ENCODE measurements at regions not wholly inside any gene's neighbourhood (a gene's known extent, or its start where the extent isn't known, plus 50 kb on each side); places are given as distances from the start of the nearest gene placed in this dataset.

DNA sequence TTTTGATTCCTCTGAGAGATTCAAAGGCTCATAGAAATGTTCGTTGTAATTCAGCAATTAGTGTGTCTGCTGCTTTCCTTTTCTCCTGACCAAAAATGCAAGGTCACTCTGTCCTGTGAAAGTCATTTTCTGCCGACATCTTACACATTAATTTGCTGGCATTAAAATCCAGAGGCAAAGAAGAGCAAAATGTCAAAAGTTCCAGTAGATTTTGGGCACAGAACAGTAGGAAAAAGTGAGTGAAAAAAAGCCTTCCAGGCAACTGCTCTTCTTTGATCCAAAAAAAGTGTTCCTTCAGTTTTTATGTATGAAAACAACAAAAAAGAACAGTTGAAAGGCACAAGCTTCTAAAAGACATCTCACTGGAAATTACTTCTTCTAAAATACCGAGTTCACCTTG is 413.8 kb downstream of the FOXO1 start:
- H3K9me1 ChIP-seq (ENCODE audit: control insufficient read depth, insufficient read depth, low read length), result no peaks in the 10 kb centered on the region
- no peak for FAIRE-seq
- no peak for ATAC-seq
- H3K27me3 ChIP-seq (ENCODE audit: control insufficient read depth in 2 of 2, insufficient read depth in 2 of 2, low read length in 2 of 2), result no peaks in the 10 kb centered on the region
- H3K4me3 ChIP-seq, result no peak overlapping the region
- in situ Hi-C loops (cut with MboI) (no loop called here), intact Hi-C loops (cut with micrococcal nuclease) (no loop called here)
- no peak for DNase-seq (ENCODE audit: extremely low read depth in 1 of 4, low spot score in 3 of 4)
- no peak overlapping the region for H3K9ac ChIP-seq (ENCODE audit: insufficient read depth in 1 of 2, low read depth in 2 of 2, low read length in 2 of 2)
- ChIA-PET CTCF (ENCODE audit: low intra/inter-chr PET ratio) (no interaction called here), POLR2A (no interaction called here)
- H3K4me1 ChIP-seq (replicated peaks in 1 of 2; ENCODE audit: control insufficient read depth in 2 of 2, insufficient read depth in 2 of 2, low read length in 2 of 2), result no peaks in the 10 kb centered on the region
- no peak overlapping the region for H2AFZ ChIP-seq (ENCODE audit: low read depth, low read length)
- H3K9me3 ChIP-seq (replicated peaks; ENCODE audit: control insufficient read depth, insufficient read depth, low read depth, low read length), result no peaks in the 10 kb centered on the region
- no peak overlapping the region for H3K4me2 ChIP-seq (ENCODE audit: insufficient read depth, low read length)
- no peak overlapping the region for H3K27ac ChIP-seq (ENCODE audit: extremely low read depth, low read depth, low read length)
- H3K36me3 ChIP-seq (ENCODE audit: control insufficient read depth, insufficient read depth, low read length), result no peaks in the 10 kb centered on the region
- no peaks in the 10 kb centered on the region for H4K20me1 ChIP-seq (replicated peaks; ENCODE audit: control insufficient read depth, insufficient read depth, low read length)
- BruUV-seq (replicated peaks), result no TSS peak
- WGBS (ENCODE audit: insufficient coverage, low coverage, missing lambda C conversion rate), result 0% methylated on average over 2 of the region's 3 CpGs
- H3K79me2 ChIP-seq (ENCODE audit: control insufficient read depth, insufficient read depth, low read length), result no peaks in the 10 kb centered on the region
- TF ChIP-seq, protein P1, sequence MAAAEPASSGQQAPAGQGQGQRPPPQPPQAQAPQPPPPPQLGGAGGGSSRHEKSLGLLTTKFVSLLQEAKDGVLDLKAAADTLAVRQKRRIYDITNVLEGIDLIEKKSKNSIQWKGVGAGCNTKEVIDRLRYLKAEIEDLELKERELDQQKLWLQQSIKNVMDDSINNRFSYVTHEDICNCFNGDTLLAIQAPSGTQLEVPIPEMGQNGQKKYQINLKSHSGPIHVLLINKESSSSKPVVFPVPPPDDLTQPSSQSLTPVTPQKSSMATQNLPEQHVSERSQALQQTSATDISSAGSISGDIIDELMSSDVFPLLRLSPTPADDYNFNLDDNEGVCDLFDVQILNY (CRISPR knock-in tag; IDR thresholded peaks at IDR 0.05), result no peak
- TF ChIP-seq MTF1 (CRISPR knock-in tag; IDR thresholded peaks at IDR 0.05; ENCODE audit: borderline replicate concordance) (no peak), SAFB (IDR thresholded peaks at IDR 0.05; ENCODE audit: borderline replicate concordance, low read depth, low read length) (no peak), CTBP1 (IDR thresholded peaks at IDR 0.05; ENCODE audit: borderline replicate concordance) (no peak), ZNF699 (CRISPR knock-in tag; IDR thresholded peaks at IDR 0.05; ENCODE audit: insufficient replicate concordance) (no peak), ZNF561 (CRISPR knock-in tag; conservative IDR thresholded peaks at IDR 0.05) (no peak), ATF1 (CRISPR knock-in tag; IDR thresholded peaks at IDR 0.05) (no peak), ATF1 (tag; IDR thresholded peaks at IDR 0.05) (no peak), KLF10 (CRISPR knock-in tag; IDR thresholded peaks at IDR 0.05) (no peak), NCOA1 (IDR thresholded peaks at IDR 0.05; ENCODE audit: low read depth) (no peak)
- TF ChIP-seq, protein P2, sequence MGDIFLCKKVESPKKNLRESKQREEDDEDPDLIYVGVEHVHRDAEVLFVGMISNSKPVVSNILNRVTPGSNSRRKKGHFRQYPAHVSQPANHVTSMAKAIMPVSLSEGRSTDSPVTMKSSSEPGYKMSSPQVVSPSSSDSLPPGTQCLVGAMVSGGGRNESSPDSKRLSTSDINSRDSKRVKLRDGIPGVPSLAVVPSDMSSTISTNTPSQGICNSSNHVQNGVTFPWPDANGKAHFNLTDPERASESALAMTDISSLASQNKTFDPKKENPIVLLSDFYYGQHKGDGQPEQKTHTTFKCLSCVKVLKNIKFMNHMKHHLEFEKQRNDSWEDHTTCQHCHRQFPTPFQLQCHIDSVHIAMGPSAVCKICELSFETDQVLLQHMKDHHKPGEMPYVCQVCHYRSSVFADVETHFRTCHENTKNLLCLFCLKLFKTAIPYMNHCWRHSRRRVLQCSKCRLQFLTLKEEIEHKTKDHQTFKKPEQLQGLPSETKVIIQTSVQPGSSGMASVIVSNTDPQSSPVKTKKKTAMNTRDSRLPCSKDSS (IDR thresholded peaks at IDR 0.05; ENCODE audit: low read depth, partially characterized antibody), result no peak
- TF ChIP-seq, protein P3, sequence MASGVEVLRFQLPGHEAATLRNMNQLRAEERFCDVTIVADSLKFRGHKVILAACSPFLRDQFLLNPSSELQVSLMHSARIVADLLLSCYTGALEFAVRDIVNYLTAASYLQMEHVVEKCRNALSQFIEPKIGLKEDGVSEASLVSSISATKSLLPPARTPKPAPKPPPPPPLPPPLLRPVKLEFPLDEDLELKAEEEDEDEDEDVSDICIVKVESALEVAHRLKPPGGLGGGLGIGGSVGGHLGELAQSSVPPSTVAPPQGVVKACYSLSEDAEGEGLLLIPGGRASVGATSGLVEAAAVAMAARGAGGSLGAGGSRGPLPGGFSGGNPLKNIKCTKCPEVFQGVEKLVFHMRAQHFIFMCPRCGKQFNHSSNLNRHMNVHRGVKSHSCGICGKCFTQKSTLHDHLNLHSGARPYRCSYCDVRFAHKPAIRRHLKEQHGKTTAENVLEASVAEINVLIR (CRISPR knock-in tag; IDR thresholded peaks at IDR 0.05), result no peak
- TF ChIP-seq, protein P4, sequence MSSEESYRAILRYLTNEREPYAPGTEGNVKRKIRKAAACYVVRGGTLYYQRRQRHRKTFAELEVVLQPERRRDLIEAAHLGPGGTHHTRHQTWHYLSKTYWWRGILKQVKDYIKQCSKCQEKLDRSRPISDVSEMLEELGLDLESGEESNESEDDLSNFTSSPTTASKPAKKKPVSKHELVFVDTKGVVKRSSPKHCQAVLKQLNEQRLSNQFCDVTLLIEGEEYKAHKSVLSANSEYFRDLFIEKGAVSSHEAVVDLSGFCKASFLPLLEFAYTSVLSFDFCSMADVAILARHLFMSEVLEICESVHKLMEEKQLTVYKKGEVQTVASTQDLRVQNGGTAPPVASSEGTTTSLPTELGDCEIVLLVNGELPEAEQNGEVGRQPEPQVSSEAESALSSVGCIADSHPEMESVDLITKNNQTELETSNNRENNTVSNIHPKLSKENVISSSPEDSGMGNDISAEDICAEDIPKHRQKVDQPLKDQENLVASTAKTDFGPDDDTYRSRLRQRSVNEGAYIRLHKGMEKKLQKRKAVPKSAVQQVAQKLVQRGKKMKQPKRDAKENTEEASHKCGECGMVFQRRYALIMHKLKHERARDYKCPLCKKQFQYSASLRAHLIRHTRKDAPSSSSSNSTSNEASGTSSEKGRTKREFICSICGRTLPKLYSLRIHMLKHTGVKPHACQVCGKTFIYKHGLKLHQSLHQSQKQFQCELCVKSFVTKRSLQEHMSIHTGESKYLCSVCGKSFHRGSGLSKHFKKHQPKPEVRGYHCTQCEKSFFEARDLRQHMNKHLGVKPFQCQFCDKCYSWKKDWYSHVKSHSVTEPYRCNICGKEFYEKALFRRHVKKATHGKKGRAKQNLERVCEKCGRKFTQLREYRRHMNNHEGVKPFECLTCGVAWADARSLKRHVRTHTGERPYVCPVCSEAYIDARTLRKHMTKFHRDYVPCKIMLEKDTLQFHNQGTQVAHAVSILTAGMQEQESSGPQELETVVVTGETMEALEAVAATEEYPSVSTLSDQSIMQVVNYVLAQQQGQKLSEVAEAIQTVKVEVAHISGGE (CRISPR knock-in tag; IDR thresholded peaks at IDR 0.05), result no peak
- TF ChIP-seq, protein P5, sequence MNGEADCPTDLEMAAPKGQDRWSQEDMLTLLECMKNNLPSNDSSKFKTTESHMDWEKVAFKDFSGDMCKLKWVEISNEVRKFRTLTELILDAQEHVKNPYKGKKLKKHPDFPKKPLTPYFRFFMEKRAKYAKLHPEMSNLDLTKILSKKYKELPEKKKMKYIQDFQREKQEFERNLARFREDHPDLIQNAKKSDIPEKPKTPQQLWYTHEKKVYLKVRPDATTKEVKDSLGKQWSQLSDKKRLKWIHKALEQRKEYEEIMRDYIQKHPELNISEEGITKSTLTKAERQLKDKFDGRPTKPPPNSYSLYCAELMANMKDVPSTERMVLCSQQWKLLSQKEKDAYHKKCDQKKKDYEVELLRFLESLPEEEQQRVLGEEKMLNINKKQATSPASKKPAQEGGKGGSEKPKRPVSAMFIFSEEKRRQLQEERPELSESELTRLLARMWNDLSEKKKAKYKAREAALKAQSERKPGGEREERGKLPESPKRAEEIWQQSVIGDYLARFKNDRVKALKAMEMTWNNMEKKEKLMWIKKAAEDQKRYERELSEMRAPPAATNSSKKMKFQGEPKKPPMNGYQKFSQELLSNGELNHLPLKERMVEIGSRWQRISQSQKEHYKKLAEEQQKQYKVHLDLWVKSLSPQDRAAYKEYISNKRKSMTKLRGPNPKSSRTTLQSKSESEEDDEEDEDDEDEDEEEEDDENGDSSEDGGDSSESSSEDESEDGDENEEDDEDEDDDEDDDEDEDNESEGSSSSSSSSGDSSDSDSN (IDR thresholded peaks at IDR 0.05; ENCODE audit: borderline replicate concordance in 1 of 2, low read depth in 2 of 2, low read length in 2 of 2), result no peak
